ENCODE measurements at regions not wholly inside any gene's neighbourhood (a gene's known extent, or its start where the extent isn't known, plus 50 kb on each side); places are given as distances from the start of the nearest gene placed in this dataset.

DNA sequence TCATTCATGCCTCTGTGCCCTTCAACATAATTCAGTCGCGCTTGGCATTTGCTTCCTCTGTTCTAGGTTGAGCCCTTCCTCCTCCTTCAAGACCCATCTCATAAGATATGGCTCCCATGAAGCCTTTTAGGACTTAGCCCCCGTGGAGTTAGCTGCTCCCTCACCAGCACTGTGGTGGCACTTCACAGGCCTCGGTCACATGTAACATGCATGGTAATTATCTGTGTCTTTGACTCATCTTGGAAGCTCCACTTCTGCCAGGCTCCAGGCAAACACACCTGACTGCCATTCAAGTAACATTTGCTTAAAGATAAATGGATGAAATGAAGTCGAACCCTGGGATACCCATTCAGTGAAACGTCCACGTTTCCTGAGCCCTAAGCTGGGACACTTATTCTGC, 484.7 kb downstream of the EIPR1 start:
- H3F3A ChIP-seq (ENCODE audit: low read depth), result no peaks in the 10 kb centered on the region
- H3K27me3 ChIP-seq, result no peaks in the 10 kb centered on the region
- Mint-ChIP-seq H3K27ac (no peak overlapping the region), H3K4me3 (no peak overlapping the region), H3K9me3 (peaks cover 2% of the 10 kb centered on the region), H3K4me1 (peaks cover 16% of the 10 kb centered on the region), H3K27me3 (ENCODE audit: insufficient read depth, low read depth) (peaks cover 7% of the 10 kb centered on the region), H3K36me3 (peaks cover 1% of the 10 kb centered on the region)
- no peak overlapping the region for H3K4me3 ChIP-seq
- no peak overlapping the region for H3K9ac ChIP-seq
- H3K79me2 ChIP-seq (ENCODE audit: low read depth), result no peaks in the 10 kb centered on the region
- no peaks in the 10 kb centered on the region for H3K9me3 ChIP-seq (ENCODE audit: low read depth)
- TF ChIP-seq EZH2phosphoT487 (IDR thresholded peaks at IDR 0.05), result no peak
- no peak for TF ChIP-seq EZH2 (IDR thresholded peaks at IDR 0.05)
- TF ChIP-seq, protein P1, sequence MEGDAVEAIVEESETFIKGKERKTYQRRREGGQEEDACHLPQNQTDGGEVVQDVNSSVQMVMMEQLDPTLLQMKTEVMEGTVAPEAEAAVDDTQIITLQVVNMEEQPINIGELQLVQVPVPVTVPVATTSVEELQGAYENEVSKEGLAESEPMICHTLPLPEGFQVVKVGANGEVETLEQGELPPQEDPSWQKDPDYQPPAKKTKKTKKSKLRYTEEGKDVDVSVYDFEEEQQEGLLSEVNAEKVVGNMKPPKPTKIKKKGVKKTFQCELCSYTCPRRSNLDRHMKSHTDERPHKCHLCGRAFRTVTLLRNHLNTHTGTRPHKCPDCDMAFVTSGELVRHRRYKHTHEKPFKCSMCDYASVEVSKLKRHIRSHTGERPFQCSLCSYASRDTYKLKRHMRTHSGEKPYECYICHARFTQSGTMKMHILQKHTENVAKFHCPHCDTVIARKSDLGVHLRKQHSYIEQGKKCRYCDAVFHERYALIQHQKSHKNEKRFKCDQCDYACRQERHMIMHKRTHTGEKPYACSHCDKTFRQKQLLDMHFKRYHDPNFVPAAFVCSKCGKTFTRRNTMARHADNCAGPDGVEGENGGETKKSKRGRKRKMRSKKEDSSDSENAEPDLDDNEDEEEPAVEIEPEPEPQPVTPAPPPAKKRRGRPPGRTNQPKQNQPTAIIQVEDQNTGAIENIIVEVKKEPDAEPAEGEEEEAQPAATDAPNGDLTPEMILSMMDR (IDR thresholded peaks at IDR 0.05), result no peak
- DNase-seq (ENCODE audit: low spot score), result no peak
- no peaks in the 10 kb centered on the region for H4K20me1 ChIP-seq (ENCODE audit: low read depth)
- H3K4me2 ChIP-seq, result no peak overlapping the region
- H3K27ac ChIP-seq, result no peak overlapping the region
- H2AFZ ChIP-seq (replicated peaks), result no peak overlapping the region
- H3K4me1 ChIP-seq, result no peaks in the 10 kb centered on the region
- H3K36me3 ChIP-seq, result no peaks in the 10 kb centered on the region

DNA sequence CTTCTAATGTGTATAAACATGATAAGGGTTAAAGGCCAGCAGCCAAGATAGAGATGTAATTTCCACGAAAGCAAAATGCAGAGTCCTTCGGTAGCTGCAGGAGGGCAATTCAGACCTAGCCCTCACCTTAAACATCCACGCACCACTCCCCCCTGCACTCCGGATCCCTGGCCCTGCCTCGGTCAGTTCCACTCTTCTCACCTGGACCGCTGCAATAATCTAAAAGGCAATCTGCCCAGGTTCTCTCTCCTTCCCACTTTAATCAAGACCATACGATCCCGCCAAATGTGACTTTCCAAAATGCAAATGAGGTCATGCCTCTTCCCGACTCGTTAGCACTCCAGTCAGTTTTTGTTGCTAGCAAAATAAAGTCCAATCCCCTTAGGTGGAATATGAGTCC, 485.2 kb downstream of the EIPR1 start:
- H3K79me2 ChIP-seq (ENCODE audit: low read depth), result no peaks in the 10 kb centered on the region
- Mint-ChIP-seq H3K4me3 (no peak overlapping the region), H3K27ac (no peak overlapping the region), H3K4me1 (peaks cover 16% of the 10 kb centered on the region), H3K27me3 (ENCODE audit: insufficient read depth, low read depth) (peaks cover 7% of the 10 kb centered on the region), H3K9me3 (peaks cover 2% of the 10 kb centered on the region), H3K36me3 (peaks cover 1% of the 10 kb centered on the region)
- no peaks in the 10 kb centered on the region for H3K9me3 ChIP-seq (ENCODE audit: low read depth)
- H3K36me3 ChIP-seq, result no peaks in the 10 kb centered on the region
- H3K9ac ChIP-seq, result no peak overlapping the region
- no peak overlapping the region for H3K4me2 ChIP-seq
- no peaks in the 10 kb centered on the region for H4K20me1 ChIP-seq (ENCODE audit: low read depth)
- no peaks in the 10 kb centered on the region for H3K27me3 ChIP-seq
- no peaks in the 10 kb centered on the region for H3F3A ChIP-seq (ENCODE audit: low read depth)
- no peak overlapping the region for H2AFZ ChIP-seq (replicated peaks)
- DNase-seq (ENCODE audit: low spot score), result no peak
- no peak overlapping the region for H3K4me3 ChIP-seq
- no peak overlapping the region for H3K27ac ChIP-seq
- no peaks in the 10 kb centered on the region for H3K4me1 ChIP-seq
- TF ChIP-seq, protein P1 (IDR thresholded peaks at IDR 0.05), result no peak
- TF ChIP-seq EZH2 (IDR thresholded peaks at IDR 0.05), result no peak
- TF ChIP-seq EZH2phosphoT487 (IDR thresholded peaks at IDR 0.05), result no peak

DNA sequence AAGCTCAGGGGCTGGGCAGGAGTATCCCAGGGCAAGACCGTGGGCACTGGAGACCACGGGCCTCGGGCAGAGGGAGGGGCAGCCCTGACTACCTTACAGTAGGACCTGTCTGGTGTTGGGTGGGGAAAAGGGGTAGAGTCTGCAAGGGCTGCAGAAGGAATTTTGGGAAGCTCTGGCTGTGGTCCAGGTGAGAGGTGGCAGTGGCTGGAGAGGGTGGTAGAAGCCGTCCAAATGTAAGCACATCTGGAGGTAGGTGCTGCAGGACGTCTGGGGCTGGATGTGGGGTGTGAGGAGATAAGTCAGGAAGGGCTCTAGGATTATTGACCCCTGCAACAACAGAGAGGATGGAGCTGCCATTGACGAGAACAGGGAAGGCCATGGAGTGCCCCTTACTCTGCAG, 486.7 kb downstream of the EIPR1 start:
- Mint-ChIP-seq H3K4me1 (peaks cover 13% of the 10 kb centered on the region), H3K27me3 (ENCODE audit: insufficient read depth, low read depth) (peaks cover 3% of the 10 kb centered on the region), H3K4me3 (no peak overlapping the region), H3K27ac (no peak overlapping the region), H3K36me3 (peaks cover 1% of the 10 kb centered on the region), H3K9me3 (peaks cover 2% of the 10 kb centered on the region)
- no peaks in the 10 kb centered on the region for H3K36me3 ChIP-seq
- no peaks in the 10 kb centered on the region for H3F3A ChIP-seq (ENCODE audit: low read depth)
- TF ChIP-seq EZH2 (IDR thresholded peaks at IDR 0.05) (no peak), EZH2phosphoT487 (IDR thresholded peaks at IDR 0.05) (no peak)
- TF ChIP-seq, protein P1 (IDR thresholded peaks at IDR 0.05), result no peak
- H4K20me1 ChIP-seq (ENCODE audit: low read depth), result no peaks in the 10 kb centered on the region
- no peak overlapping the region for H3K9ac ChIP-seq
- H3K4me2 ChIP-seq, result no peak overlapping the region
- H3K79me2 ChIP-seq (ENCODE audit: low read depth), result no peaks in the 10 kb centered on the region
- H3K27me3 ChIP-seq, result no peaks in the 10 kb centered on the region
- H3K4me3 ChIP-seq, result no peak overlapping the region
- H3K27ac ChIP-seq, result no peak overlapping the region
- H3K9me3 ChIP-seq (ENCODE audit: low read depth), result no peaks in the 10 kb centered on the region
- no peak for DNase-seq (ENCODE audit: low spot score)
- no peaks in the 10 kb centered on the region for H3K4me1 ChIP-seq
- H2AFZ ChIP-seq (replicated peaks), result no peak overlapping the region
